K562 (cell line): ENCODE measurements at regions not wholly inside any gene's neighbourhood (a gene's known extent, or its start where the extent isn't known, plus 50 kb on each side); places are given as distances from the start of the nearest gene placed in this dataset.

ENCODE experiments used
- ATAC-seq: fragments of 200-7000 bp; cut with Tn5 transposase; 3 replicates; pipeline ENCODE4 v1.9.1; 2020; ENCODE audit warnings: moderate library complexity
- BruUV-seq: library from RNA; stranded (reverse); fragments of 400-500 nt; replicated peaks from 2 replicates; lab custom pipeline; 2021; lab: Mats Ljungman, UMichigan
- CTCF ChIA-PET: fragments of 300-600 bp; formaldehyde crosslinking; extraction: SDS; loops from one replicate; lab custom pipeline; 2021; ENCODE audit warnings: low intra/inter-chr PET ratio; lab: Yijun Ruan, JAX
- POLR2A ChIA-PET: fragments of 300-600, 350-650 bp; sonication (Branson Sonifier 250); formaldehyde crosslinking; extraction: SDS; loops from one replicate; lab custom pipeline; 2021; ENCODE audit warnings: antibody characterized with exemption, inconsistent platforms; lab: Yijun Ruan, JAX
- DNase-seq, 4 experiments: peaks; one replicate each; pipeline versions ENCODE4 v3.0.0 to v3.0.0-alpha.2; 2011 to 2018; ENCODE audit warnings: low spot score in 3 of 4, mixed read lengths in 3 of 4; ENCODE audit errors: extremely low read depth in 1 of 4
- FAIRE-seq: peaks from 2 replicates; lab custom pipeline; 2011; peaks lifted over from hg19 to GRCh38; lab: Jason Lieb, UNC
- H2AFZ ChIP-seq: 2 replicates; pipeline ENCODE4 v1.6.0; 2011; ENCODE audit warnings: low read depth, low read length, control low read depth, inconsistent platforms
- H3K27ac ChIP-seq: fragments of 200-600 bp; 3 replicates; pipeline ENCODE4 v1.8.0; 2011; ENCODE audit warnings: low read depth, mild to moderate bottlenecking, control low read depth, inconsistent platforms, low read length, moderate library complexity, mixed read lengths; ENCODE audit errors: extremely low read depth
- H3K27me3 ChIP-seq, 2 experiments: fragments of 300-600 bp in 1 of 2; 2 replicates in 1 of 2; 3 replicates in 1 of 2; pipeline versions ENCODE4 v1.6.0 to v1.8.0; 2011; ENCODE audit warnings: inconsistent platforms in 2 of 2, low read length in 2 of 2, mild to moderate bottlenecking in 1 of 2, mixed read lengths in 1 of 2, moderate library complexity in 1 of 2; ENCODE audit not compliant: control insufficient read depth in 2 of 2, insufficient read depth in 2 of 2
- H3K36me3 ChIP-seq: fragments of 300-600 bp; 3 replicates; pipeline ENCODE4 v1.8.0; 2011; ENCODE audit warnings: mild to moderate bottlenecking, low read length, inconsistent platforms; ENCODE audit not compliant: control insufficient read depth, insufficient read depth
- H3K4me1 ChIP-seq, 2 experiments: fragments of 200-600 bp in 1 of 2; replicated peaks in 1 of 2; 2 replicates in 1 of 2; 3 replicates in 1 of 2; pipeline versions ENCODE4 v1.5.1 to v1.8.0; 2011; ENCODE audit warnings: inconsistent platforms in 2 of 2, low read length in 2 of 2, mild to moderate bottlenecking in 1 of 2, mixed read lengths in 1 of 2, moderate library complexity in 1 of 2; ENCODE audit not compliant: control insufficient read depth in 2 of 2, insufficient read depth in 2 of 2
- H3K4me2 ChIP-seq: 2 replicates; pipeline ENCODE4 v1.6.1; 2011; ENCODE audit warnings: low read length, control low read depth, inconsistent platforms, mixed read lengths; ENCODE audit not compliant: insufficient read depth
- H3K4me3 ChIP-seq: fragments of 200-600 bp; sonication (generic), shearing (Covaris generic); 2 replicates; pipeline ENCODE4 v1.5.1; 2016; ENCODE audit warnings: control low read depth, inconsistent platforms
- H3K79me2 ChIP-seq: fragments of 200-600 bp; 3 replicates; pipeline ENCODE4 v1.8.0; 2011; ENCODE audit warnings: low read length, inconsistent platforms; ENCODE audit not compliant: control insufficient read depth, insufficient read depth
- H3K9ac ChIP-seq, 2 experiments: 2 replicates each; pipeline versions ENCODE4 v1.6.0 to v1.6.1; 2011; ENCODE audit warnings: low read depth in 2 of 2, low read length in 2 of 2, control low read depth in 1 of 2, inconsistent platforms in 1 of 2, mild to moderate bottlenecking in 1 of 2, mixed read lengths in 1 of 2; ENCODE audit not compliant: insufficient read depth in 1 of 2
- H3K9me1 ChIP-seq: one replicate; pipeline ENCODE4 v1.6.0; 2011; ENCODE audit warnings: inconsistent platforms, mild to moderate bottlenecking, low read length, moderate library complexity; ENCODE audit not compliant: control insufficient read depth, insufficient read depth
- H3K9me3 ChIP-seq: replicated peaks from 2 replicates; pipeline ENCODE4 v1.5.1; 2011; ENCODE audit warnings: low read depth, low read length, inconsistent platforms; ENCODE audit not compliant: control insufficient read depth, insufficient read depth
- H4K20me1 ChIP-seq: replicated peaks from 2 replicates; pipeline ENCODE4 v1.6.1; 2011; ENCODE audit warnings: low read length, inconsistent platforms, mixed read lengths; ENCODE audit not compliant: control insufficient read depth, insufficient read depth
- C11orf30 ChIP-seq: fragments of 450-650 bp; IDR thresholded peaks from 2 replicates; pipeline ENCODE4 v1.6.1; 2016; ENCODE audit warnings: low read depth, mild to moderate bottlenecking
- DEAF1 ChIP-seq: fragments of 450-650 bp; formaldehyde crosslinking; IDR thresholded peaks from 2 replicates; pipeline ENCODE4 v1.4.0; 2020; ENCODE audit warnings: mild to moderate bottlenecking, moderate library complexity
- DNMT1 ChIP-seq: fragments of 450-650 bp; IDR thresholded peaks from 2 replicates; pipeline ENCODE4 v1.6.1; 2016; ENCODE audit warnings: antibody characterized with exemption, mild to moderate bottlenecking
- GABPA ChIP-seq: fragments of 200-800 bp; sonication (Bioruptor generic); conservative IDR thresholded peaks from 2 replicates; pipeline ENCODE4 v1.6.1; 2016; ENCODE audit warnings: low read depth, missing genetic modification characterization, missing compliant biosample characterization
- GABPB2 ChIP-seq: fragments of 250-450 bp; sonication (Bioruptor Pico); conservative IDR thresholded peaks from 2 replicates; pipeline ENCODE4 v1.5.1; 2021; ENCODE audit warnings: mild to moderate bottlenecking
- MAX ChIP-seq: sonication (generic); formaldehyde crosslinking; IDR thresholded peaks from 2 replicates; pipeline ENCODE4 v1.9.0; 2022; ENCODE audit warnings: mild to moderate bottlenecking, missing genetic modification reagents
- MCM7 ChIP-seq, 2 experiments: fragments of 450-650 bp; IDR thresholded peaks; 2 replicates each; pipeline ENCODE4 v1.6.1; 2016 to 2018
- PATZ1 ChIP-seq: fragments of 250-450 bp; sonication (Bioruptor Pico); IDR thresholded peaks from 2 replicates; pipeline ENCODE4 v1.5.0; 2020; ENCODE audit warnings: mild to moderate bottlenecking, borderline replicate concordance
- PHF20 ChIP-seq: fragments of 450-650 bp; IDR thresholded peaks from 2 replicates; pipeline ENCODE4 v1.6.1; 2018; ENCODE audit not compliant: partially characterized antibody
- TBL1XR1 ChIP-seq, 2 experiments: IDR thresholded peaks; 2 replicates each; pipeline ENCODE4 v1.6.1; 2012; ENCODE audit warnings: improper control_type of control experiment in 2 of 2, low read length in 2 of 2, mild to moderate bottlenecking in 1 of 2
- VEZF1 ChIP-seq: fragments of 200-800 bp; sonication (Bioruptor generic); IDR thresholded peaks from 2 replicates; pipeline ENCODE4 v1.6.1; 2017; ENCODE audit warnings: missing genetic modification characterization, missing compliant biosample characterization
- ZBTB12 ChIP-seq: fragments of 250-450 bp; sonication (Bioruptor Pico); IDR thresholded peaks from 2 replicates; pipeline ENCODE4 v1.4.0; 2020
- ZNF354B ChIP-seq: fragments of 250-450 bp; sonication (Bioruptor Pico); IDR thresholded peaks from 2 replicates; pipeline ENCODE4 v1.4.0; 2020
- WGBS: fragments of 100-300 bp; shearing (Covaris generic); methylation state at CpG from one replicate; pipeline ENCODE4 v1.1.6; 2016; ENCODE audit warnings: low coverage, mixed read lengths; ENCODE audit not compliant: insufficient coverage; ENCODE audit errors: missing lambda C conversion rate; 5-methylcytosine and 5-hydroxymethylcytosine counted together
- in situ Hi-C: fragments of 300-500 bp; cut with MboI; formaldehyde crosslinking; loops from 4 replicates; pipeline ENCODE4 v1.15.0; 2018; ENCODE audit warnings: inconsistent platforms, mixed read lengths
- intact Hi-C: fragments of 100-400 bp; cut with micrococcal nuclease; formaldehyde crosslinking; loops from 2 replicates; pipeline ENCODE4 v1.14.2; 2022

- Histone ChIP-seq H3K4me2 (no peak overlapping the region), H3K27ac (no peak overlapping the region), H4K20me1 (no peaks in the 10 kb centered on the region), H3K79me2 (no peaks in the 10 kb centered on the region), H3K9ac (no peak overlapping the region), H3K27me3 (no peaks in the 10 kb centered on the region), H3K4me3 (no peak overlapping the region), H3K36me3 (no peaks in the 10 kb centered on the region), H3K4me1 (no peaks in the 10 kb centered on the region), H3K9me1 (no peaks in the 10 kb centered on the region), H2AFZ (no peak overlapping the region)
- WGBS, result 0% methylated on average over 5 of the region's 5 CpGs
- no peak for ATAC-seq
- DNase-seq, result no peak
- ChIA-PET POLR2A (no interaction called here), CTCF (no interaction called here)
- BruUV-seq, result no TSS peak
- in situ Hi-C loops (no loop called here), intact Hi-C loops (no loop called here)
- FAIRE-seq, result no peak
- no peak for TF ChIP-seq MAX
- TF ChIP-seq PATZ1 (CRISPR knock-in tag), result no peak
- TF ChIP-seq DNMT1, result no peak
- no peak for TF ChIP-seq GABPA (tag)
- no peak for TF ChIP-seq C11orf30
- TF ChIP-seq DEAF1 (CRISPR knock-in tag), result no peak
- TF ChIP-seq GABPB2 (CRISPR knock-in tag), result no peak
- TF ChIP-seq TBL1XR1 (IDR thresholded peaks at IDR 0.05; ENCODE audit: low read length in 2 of 2), result no peak
- no peak for TF ChIP-seq VEZF1
- no peak for TF ChIP-seq MCM7 (IDR thresholded peaks at IDR 0.05)
- TF ChIP-seq ZNF354B, result no peak
- TF ChIP-seq ZBTB12 (CRISPR knock-in tag), result no peak
- TF ChIP-seq PHF20, result no peak
- TF ChIP-seq, all 486 proteins: peak for 0
- H3K9me3 ChIP-seq, result no peaks in the 10 kb centered on the region
Observed at GRCh38 chr11:43138621-43139140, 173.1 kb upstream of the API5 start.
